Right lobe of liver (tissue), 4 donors: ENCODE measurements at regions not wholly inside any gene's neighbourhood (a gene's known extent, or its start where the extent isn't known, plus 50 kb on each side); places are given as distances from the start of the nearest gene placed in this dataset.

Experiments used
- POLR2A ChIP-seq: fragments of 450-650 bp; IDR thresholded peaks from one replicate; pipeline ENCODE4 v1.6.1; 2017; ENCODE audit warnings: antibody characterized with exemption, mild to moderate bottlenecking
- TF ChIP-seq, protein P1 (sequence below), 4 donors: fragments of 200-600 bp in 3 of 4; fragments of 450-650 bp in 1 of 4; IDR thresholded peaks; one replicate each; pipeline versions ENCODE4 v1.5.1 to v1.8.0; 2016 to 2022; ENCODE audit warnings: antibody characterized with exemption in 4 of 4, mild to moderate bottlenecking in 2 of 4
- donor health status: DM: no; HTN: no; CAD: no.
- donor health status: DM: no; HTN: no; CAD: no.
- donor health status: DM: no; HTN: yes; CAD: no.

DNA sequence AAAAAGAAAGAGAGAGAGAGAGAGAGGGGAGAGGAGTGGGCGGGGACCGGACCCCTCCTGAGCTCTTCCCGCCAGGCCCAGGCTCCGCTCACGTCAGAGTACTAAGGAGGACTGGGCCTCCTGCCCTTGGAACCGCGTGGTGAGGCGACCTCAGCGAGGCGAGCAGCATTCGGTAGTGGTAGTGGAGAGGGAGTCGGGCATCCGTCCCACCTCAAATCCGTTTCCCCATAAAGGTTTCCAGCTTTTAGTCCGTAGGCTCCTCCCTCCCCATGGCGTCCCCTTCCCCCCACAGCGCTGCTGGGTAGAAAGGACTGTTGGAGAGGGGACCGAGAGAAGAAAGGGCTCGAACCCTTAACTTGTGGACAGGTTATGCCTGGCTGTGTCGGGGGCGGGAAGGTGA lies 124.4 kb upstream of the BARHL2 start:
- TF ChIP-seq, protein P1, sequence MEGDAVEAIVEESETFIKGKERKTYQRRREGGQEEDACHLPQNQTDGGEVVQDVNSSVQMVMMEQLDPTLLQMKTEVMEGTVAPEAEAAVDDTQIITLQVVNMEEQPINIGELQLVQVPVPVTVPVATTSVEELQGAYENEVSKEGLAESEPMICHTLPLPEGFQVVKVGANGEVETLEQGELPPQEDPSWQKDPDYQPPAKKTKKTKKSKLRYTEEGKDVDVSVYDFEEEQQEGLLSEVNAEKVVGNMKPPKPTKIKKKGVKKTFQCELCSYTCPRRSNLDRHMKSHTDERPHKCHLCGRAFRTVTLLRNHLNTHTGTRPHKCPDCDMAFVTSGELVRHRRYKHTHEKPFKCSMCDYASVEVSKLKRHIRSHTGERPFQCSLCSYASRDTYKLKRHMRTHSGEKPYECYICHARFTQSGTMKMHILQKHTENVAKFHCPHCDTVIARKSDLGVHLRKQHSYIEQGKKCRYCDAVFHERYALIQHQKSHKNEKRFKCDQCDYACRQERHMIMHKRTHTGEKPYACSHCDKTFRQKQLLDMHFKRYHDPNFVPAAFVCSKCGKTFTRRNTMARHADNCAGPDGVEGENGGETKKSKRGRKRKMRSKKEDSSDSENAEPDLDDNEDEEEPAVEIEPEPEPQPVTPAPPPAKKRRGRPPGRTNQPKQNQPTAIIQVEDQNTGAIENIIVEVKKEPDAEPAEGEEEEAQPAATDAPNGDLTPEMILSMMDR (IDR thresholded peaks at IDR 0.05), result no peak
- no peak for TF ChIP-seq POLR2A
